ENCODE measurements at regions not wholly inside any gene's neighbourhood (a gene's known extent, or its start where the extent isn't known, plus 50 kb on each side); places are given as distances from the start of the nearest gene placed in this dataset.

GRCh38 chr20:11734431-11734830 lies 183.3 kb upstream of the BTBD3 start:
- Mint-ChIP-seq H3K27me3 (ENCODE audit: insufficient read depth, low read depth) (no peaks in the 10 kb centered on the region), H3K27ac (no peak overlapping the region), H3K4me1 (no peaks in the 10 kb centered on the region), H3K36me3 (no peaks in the 10 kb centered on the region), H3K4me3 (no peak overlapping the region), H3K9me3 (peaks cover 8% of the 10 kb centered on the region)
- H3K27me3 ChIP-seq, result no peaks in the 10 kb centered on the region
- H3K9me3 ChIP-seq (ENCODE audit: low read depth), result no peaks in the 10 kb centered on the region
- no peaks in the 10 kb centered on the region for H4K20me1 ChIP-seq (ENCODE audit: low read depth)
- H3K4me2 ChIP-seq, result no peak overlapping the region
- DNase-seq (ENCODE audit: low spot score), result no peak
- no peaks in the 10 kb centered on the region for H3F3A ChIP-seq (ENCODE audit: low read depth)
- TF ChIP-seq CTCF (IDR thresholded peaks at IDR 0.05) (no peak), EZH2phosphoT487 (IDR thresholded peaks at IDR 0.05) (no peak), EZH2 (IDR thresholded peaks at IDR 0.05) (no peak)
- H3K36me3 ChIP-seq, result no peaks in the 10 kb centered on the region
- H3K4me1 ChIP-seq, result no peaks in the 10 kb centered on the region
- no peak overlapping the region for H3K4me3 ChIP-seq
- no peak overlapping the region for H3K27ac ChIP-seq
- no peaks in the 10 kb centered on the region for H3K79me2 ChIP-seq (ENCODE audit: low read depth)
- no peak overlapping the region for H2AFZ ChIP-seq (replicated peaks)
- no peak overlapping the region for H3K9ac ChIP-seq

DNA sequence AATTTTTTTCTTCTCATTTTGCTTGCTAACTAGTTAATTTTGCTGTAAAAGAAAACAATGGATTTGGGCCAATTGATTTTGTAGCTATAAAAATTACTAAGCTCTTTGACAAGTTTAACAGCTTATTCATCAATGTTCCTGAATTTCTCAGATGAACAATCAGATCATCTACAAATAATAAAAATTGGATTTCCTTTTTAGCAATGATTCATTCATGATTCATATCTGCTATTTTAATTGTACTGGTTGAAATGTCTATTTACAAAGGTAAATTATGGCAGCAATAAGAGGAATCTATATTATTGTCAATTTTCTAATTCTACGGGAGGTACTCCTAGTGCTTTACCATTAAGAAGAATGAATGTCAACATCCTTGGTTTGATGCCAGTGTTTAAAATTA lies 178.8 kb upstream of the BTBD3 start:
- Histone ChIP-seq H3K9me3 (ENCODE audit: low read depth) (no peaks in the 10 kb centered on the region), H3K4me1 (no peaks in the 10 kb centered on the region), H3K9ac (no peak overlapping the region), H3F3A (ENCODE audit: low read depth) (no peaks in the 10 kb centered on the region), H3K27me3 (no peaks in the 10 kb centered on the region), H2AFZ (replicated peaks) (no peak overlapping the region), H4K20me1 (ENCODE audit: low read depth) (no peaks in the 10 kb centered on the region), H3K79me2 (ENCODE audit: low read depth) (no peaks in the 10 kb centered on the region), H3K4me2 (no peak overlapping the region), H3K4me3 (no peak overlapping the region), H3K27ac (no peak overlapping the region), H3K36me3 (no peaks in the 10 kb centered on the region)
- Mint-ChIP-seq H3K27ac (no peak overlapping the region), H3K9me3 (no peaks in the 10 kb centered on the region), H3K4me3 (no peak overlapping the region), H3K36me3 (no peaks in the 10 kb centered on the region), H3K4me1 (no peaks in the 10 kb centered on the region), H3K27me3 (ENCODE audit: insufficient read depth, low read depth) (no peaks in the 10 kb centered on the region)
- TF ChIP-seq EZH2phosphoT487 (IDR thresholded peaks at IDR 0.05) (no peak), CTCF (IDR thresholded peaks at IDR 0.05) (no peak), EZH2 (IDR thresholded peaks at IDR 0.05) (no peak)
- DNase-seq (ENCODE audit: low spot score), result no peak

GRCh38 chr20:11740975-11741374 lies 176.7 kb upstream of the BTBD3 start:
- H3K27me3 Mint-ChIP-seq (ENCODE audit: insufficient read depth, low read depth), result no peaks in the 10 kb centered on the region
- no peaks in the 10 kb centered on the region for H3K79me2 ChIP-seq (ENCODE audit: low read depth)
- H3K36me3 Mint-ChIP-seq, result no peaks in the 10 kb centered on the region
- H3K4me1 Mint-ChIP-seq, result no peaks in the 10 kb centered on the region
- H2AFZ ChIP-seq (replicated peaks), result no peak overlapping the region
- H3K4me2 ChIP-seq, result no peak overlapping the region
- H3K27me3 ChIP-seq, result no peaks in the 10 kb centered on the region
- H3K9me3 Mint-ChIP-seq, result no peaks in the 10 kb centered on the region
- no peaks in the 10 kb centered on the region for H3F3A ChIP-seq (ENCODE audit: low read depth)
- TF ChIP-seq EZH2phosphoT487 (IDR thresholded peaks at IDR 0.05), result no peak
- TF ChIP-seq EZH2 (IDR thresholded peaks at IDR 0.05), result no peak
- TF ChIP-seq CTCF (IDR thresholded peaks at IDR 0.05), result no peak
- H3K4me1 ChIP-seq, result no peaks in the 10 kb centered on the region
- H3K27ac ChIP-seq, result no peak overlapping the region
- H4K20me1 ChIP-seq (ENCODE audit: low read depth), result no peaks in the 10 kb centered on the region
- H3K9ac ChIP-seq, result no peak overlapping the region
- no peak overlapping the region for H3K4me3 Mint-ChIP-seq
- H3K27ac Mint-ChIP-seq, result no peak overlapping the region
- H3K9me3 ChIP-seq (ENCODE audit: low read depth), result no peaks in the 10 kb centered on the region
- DNase-seq (ENCODE audit: low spot score), result no peak
- no peaks in the 10 kb centered on the region for H3K36me3 ChIP-seq
- H3K4me3 ChIP-seq, result no peak overlapping the region

- Mint-ChIP-seq H3K27ac (no peak overlapping the region), H3K4me3 (no peak overlapping the region), H3K4me1 (no peaks in the 10 kb centered on the region), H3K9me3 (no peaks in the 10 kb centered on the region), H3K27me3 (ENCODE audit: insufficient read depth, low read depth) (no peaks in the 10 kb centered on the region), H3K36me3 (no peaks in the 10 kb centered on the region)
- no peak overlapping the region for H3K4me3 ChIP-seq
- no peaks in the 10 kb centered on the region for H3K4me1 ChIP-seq
- no peaks in the 10 kb centered on the region for H3K79me2 ChIP-seq (ENCODE audit: low read depth)
- H3K36me3 ChIP-seq, result no peaks in the 10 kb centered on the region
- TF ChIP-seq EZH2phosphoT487 (IDR thresholded peaks at IDR 0.05) (no peak), CTCF (IDR thresholded peaks at IDR 0.05) (no peak), EZH2 (IDR thresholded peaks at IDR 0.05) (no peak)
- H4K20me1 ChIP-seq (ENCODE audit: low read depth), result no peaks in the 10 kb centered on the region
- H3K27me3 ChIP-seq, result no peaks in the 10 kb centered on the region
- H3K27ac ChIP-seq, result no peak overlapping the region
- H2AFZ ChIP-seq (replicated peaks), result no peak overlapping the region
- H3K4me2 ChIP-seq, result no peak overlapping the region
- DNase-seq (ENCODE audit: low spot score), result no peak
- no peaks in the 10 kb centered on the region for H3F3A ChIP-seq (ENCODE audit: low read depth)
- H3K9me3 ChIP-seq (ENCODE audit: low read depth), result no peaks in the 10 kb centered on the region
- no peak overlapping the region for H3K9ac ChIP-seq
These were observed 172.5 kb upstream of the BTBD3 start for GRCh38 chr20:11745145-11745544.
